Heart left ventricle (tissue), 13 donors: ENCODE measurements at regions not wholly inside any gene's neighbourhood (a gene's known extent, or its start where the extent isn't known, plus 50 kb on each side); places are given as distances from the start of the nearest gene placed in this dataset.

Experiments
- POLR2A ChIP-seq, 2 donors: fragments of 450-650 bp; IDR thresholded peaks; one replicate each; pipeline ENCODE4 v1.6.1; 2017; ENCODE audit warnings: antibody characterized with exemption in 2 of 2, mild to moderate bottlenecking in 2 of 2, moderate library complexity in 2 of 2
- TF ChIP-seq, protein P1 (sequence below), 12 donors: fragments of 200-600 bp; sonication (generic) in 4 of 12; IDR thresholded peaks; one replicate each; pipeline versions ENCODE4 v1.5.0 to v1.8.0; 2018 to 2022; ENCODE audit warnings: antibody characterized with exemption in 12 of 12, mild to moderate bottlenecking in 5 of 12
- donor health status: ischemic (EF 13 %, LVEDD 7.1; RV severe dilation, severe dysfunction).
- donor health status: DM: no; HTN: yes; CAD: no.
- donor health status: DM: no; HTN: no; CAD: no.
- donor health status: ischemic (EF 25% LVEDD 6.9; RV normal size, moderate dysfunction).
- donor health status: ischemic (EF 25% LVEDD 5.7; RV mildly dilated, moderate dysfunction).
- donor health status: ischemic (EF 35%, LVEDD 5.7; RV mildly dilated, moderate dysfunction).
- donor health status: nonischemic (EF 11% LVEDD 7.7; RV severe dilation, severe dysfunction).
- donor health status: DM: yes; HTN: yes; CAD: no.
- donor health status: PGD.
- donor health status: ischemic (EF 29% LVEDD 5.4; RV normal size, mild dysfunction).
- donor health status: nonischemic (EF 23%, LVEDD 6.1; RV moderate dilation, normal function).

DNA sequence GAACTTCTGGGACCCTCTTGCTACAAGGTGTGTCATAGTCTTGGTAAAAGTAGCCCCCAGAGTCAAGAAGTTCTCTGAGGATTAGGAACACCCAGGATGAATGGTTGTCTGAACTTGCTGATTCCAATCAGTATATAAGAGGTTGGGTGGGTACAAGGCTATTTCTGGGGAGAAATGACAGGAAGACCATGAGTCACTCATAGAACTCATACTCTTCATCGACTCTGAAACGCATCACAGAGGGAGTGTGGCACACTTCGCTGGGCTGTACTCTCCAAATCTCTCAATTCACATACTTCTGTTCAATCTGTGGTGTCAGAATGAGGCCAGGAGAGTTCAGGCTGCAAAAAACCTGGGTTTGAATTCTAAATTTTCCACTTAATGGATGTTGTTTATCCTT, 193.2 kb upstream of the LEF1 start:
- TF ChIP-seq POLR2A (IDR thresholded peaks at IDR 0.05): no peak
- TF ChIP-seq, protein P1, sequence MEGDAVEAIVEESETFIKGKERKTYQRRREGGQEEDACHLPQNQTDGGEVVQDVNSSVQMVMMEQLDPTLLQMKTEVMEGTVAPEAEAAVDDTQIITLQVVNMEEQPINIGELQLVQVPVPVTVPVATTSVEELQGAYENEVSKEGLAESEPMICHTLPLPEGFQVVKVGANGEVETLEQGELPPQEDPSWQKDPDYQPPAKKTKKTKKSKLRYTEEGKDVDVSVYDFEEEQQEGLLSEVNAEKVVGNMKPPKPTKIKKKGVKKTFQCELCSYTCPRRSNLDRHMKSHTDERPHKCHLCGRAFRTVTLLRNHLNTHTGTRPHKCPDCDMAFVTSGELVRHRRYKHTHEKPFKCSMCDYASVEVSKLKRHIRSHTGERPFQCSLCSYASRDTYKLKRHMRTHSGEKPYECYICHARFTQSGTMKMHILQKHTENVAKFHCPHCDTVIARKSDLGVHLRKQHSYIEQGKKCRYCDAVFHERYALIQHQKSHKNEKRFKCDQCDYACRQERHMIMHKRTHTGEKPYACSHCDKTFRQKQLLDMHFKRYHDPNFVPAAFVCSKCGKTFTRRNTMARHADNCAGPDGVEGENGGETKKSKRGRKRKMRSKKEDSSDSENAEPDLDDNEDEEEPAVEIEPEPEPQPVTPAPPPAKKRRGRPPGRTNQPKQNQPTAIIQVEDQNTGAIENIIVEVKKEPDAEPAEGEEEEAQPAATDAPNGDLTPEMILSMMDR (IDR thresholded peaks at IDR 0.05): no peak
